Tibial artery (tissue), 4 donors: ENCODE measurements at regions not wholly inside any gene's neighbourhood (a gene's known extent, or its start where the extent isn't known, plus 50 kb on each side); places are given as distances from the start of the nearest gene placed in this dataset.

Source experiments
- DNase-seq, 2 donors: peaks; one replicate each; pipeline ENCODE4 v3.0.0-alpha.2; 2019
- H3K27ac ChIP-seq, 2 donors: fragments of 200-600 bp; sonication (generic) in 1 of 2; 1 replicate in 1 of 2; 2 replicates in 1 of 2; pipeline ENCODE4 v1.5.1; 2018 to 2019; ENCODE audit warnings: mild to moderate bottlenecking in 1 of 2
- H3K27me3 ChIP-seq, 2 donors: fragments of 200-600 bp; sonication (generic) in 1 of 2; one replicate each; pipeline versions ENCODE4 v1.5.1 to v1.6.0; 2016 to 2019
- H3K36me3 ChIP-seq, 3 donors: fragments of 200-600 bp; sonication (generic) in 2 of 3; one replicate each; pipeline ENCODE4 v1.5.1; 2016 to 2019; ENCODE audit warnings: mild to moderate bottlenecking in 2 of 3
- H3K4me1 ChIP-seq, 4 donors: fragments of 200-600 bp; sonication (generic) in 2 of 4; 1 replicate in 3 of 4; 2 replicates in 1 of 4; pipeline ENCODE4 v1.5.1; 2016 to 2019
- H3K4me3 ChIP-seq, 2 donors: fragments of 200-600 bp; sonication (generic) in 1 of 2; 1 replicate in 1 of 2; 2 replicates in 1 of 2; pipeline ENCODE4 v1.5.1; 2018 to 2019; ENCODE audit warnings: mild to moderate bottlenecking in 2 of 2
- H3K9me3 ChIP-seq, 3 donors: fragments of 200-600 bp; sonication (generic) in 1 of 3; one replicate each; pipeline ENCODE4 v1.5.1; 2016 to 2019
- CTCF ChIP-seq, 2 experiments: fragments of 200-600 bp in 1 of 2; fragments of 450-650 bp in 1 of 2; IDR thresholded peaks; one replicate each; pipeline ENCODE4 v1.5.1; 2017 to 2019; ENCODE audit warnings: antibody characterized with exemption in 2 of 2, mild to moderate bottlenecking in 1 of 2, moderate library complexity in 1 of 2
- intact Hi-C: fragments of 100-400 bp; cut with DNase I; formaldehyde crosslinking; loops from one replicate; pipeline ENCODE4 v1.15.0; 2023; ENCODE audit warnings: low total_unique reads

- Histone ChIP-seq H3K4me3 (no peak overlapping the region), H3K9me3 (no peaks in the 10 kb centered on the region), H3K27me3 (no peaks in the 10 kb centered on the region), H3K27ac (no peak overlapping the region), H3K36me3 (no peaks in the 10 kb centered on the region), H3K4me1 (no peaks in the 10 kb centered on the region)
- intact Hi-C loops: no loop called here
- TF ChIP-seq CTCF (IDR thresholded peaks at IDR 0.05): no peak
- DNase-seq: no peak
Observed at GRCh38 chr7:33745934-33746333, 159.4 kb upstream of the BMPER start.

GRCh38 chr7:33748793-33749192 lies 156.5 kb upstream of the BMPER start:
- TF ChIP-seq CTCF (IDR thresholded peaks at IDR 0.05): no peak
- H3K36me3 ChIP-seq: no peaks in the 10 kb centered on the region
- no peak overlapping the region for H3K4me3 ChIP-seq
- H3K9me3 ChIP-seq: no peaks in the 10 kb centered on the region
- intact Hi-C loops: no loop called here
- DNase-seq: no peak
- H3K27ac ChIP-seq: no peak overlapping the region
- H3K4me1 ChIP-seq: no peaks in the 10 kb centered on the region
- H3K27me3 ChIP-seq: no peaks in the 10 kb centered on the region

- Histone ChIP-seq H3K27me3 (no peaks in the 10 kb centered on the region), H3K36me3 (no peaks in the 10 kb centered on the region), H3K9me3 (no peaks in the 10 kb centered on the region), H3K4me1 (no peaks in the 10 kb centered on the region), H3K27ac (no peak overlapping the region), H3K4me3 (no peak overlapping the region)
- intact Hi-C loops: no loop called here
- no peak for DNase-seq
- TF ChIP-seq CTCF (IDR thresholded peaks at IDR 0.05): no peak
Observed at GRCh38 chr7:33750177-33750576, 155.2 kb upstream of the BMPER start.

GRCh38 chr7:33751443-33751842 lies 153.9 kb upstream of the BMPER start:
- no peak overlapping the region for H3K4me3 ChIP-seq
- intact Hi-C loops: no loop called here
- no peaks in the 10 kb centered on the region for H3K27me3 ChIP-seq
- no peaks in the 10 kb centered on the region for H3K9me3 ChIP-seq
- H3K36me3 ChIP-seq: no peaks in the 10 kb centered on the region
- no peak overlapping the region for H3K27ac ChIP-seq
- H3K4me1 ChIP-seq: no peaks in the 10 kb centered on the region
- TF ChIP-seq CTCF (IDR thresholded peaks at IDR 0.05): no peak
- no peak for DNase-seq

GRCh38 chr7:33753881-33754525 lies 151.3 kb upstream of the BMPER start:
- TF ChIP-seq CTCF (IDR thresholded peaks at IDR 0.05): no peak
- no peak overlapping the region for H3K27ac ChIP-seq
- no peak overlapping the region for H3K4me3 ChIP-seq
- intact Hi-C loops: loop anchor here (2.0 kb wide), 1 partner anchor 179 kb away; no protein-coding TSS in a partner anchor
- no peak for DNase-seq
- H3K9me3 ChIP-seq: no peaks in the 10 kb centered on the region
- H3K36me3 ChIP-seq: no peaks in the 10 kb centered on the region
- H3K4me1 ChIP-seq: peaks cover 0 to 7% (median 0%) of the 10 kb centered on the region in 4 donors
- H3K27me3 ChIP-seq: no peaks in the 10 kb centered on the region
